OCI-LY7 (cell line): ENCODE measurements at regions not wholly inside any gene's neighbourhood (a gene's known extent, or its start where the extent isn't known, plus 50 kb on each side); places are given as distances from the start of the nearest gene placed in this dataset.

ENCODE experiments used
- BruUV-seq: library from RNA; stranded (reverse); fragments of 400-500 nt; replicated peaks from 2 replicates; lab custom pipeline; 2021; lab: Mats Ljungman, UMichigan
- CTCF ChIA-PET: fragments of 300-600 bp; sonication (Branson Sonifier 250); formaldehyde crosslinking; loops from one replicate; lab custom pipeline; 2022; ENCODE audit warnings: antibody characterized with exemption; ENCODE audit not compliant: unreplicated experiment; lab: Charles Lee
- POLR2A ChIA-PET: fragments of 300-600 bp; sonication (Branson Sonifier 250); formaldehyde crosslinking; loops from one replicate; lab custom pipeline; 2022; ENCODE audit warnings: antibody characterized with exemption; lab: Charles Lee
- DNase-seq: peaks from one replicate; pipeline ENCODE4 v3.0.0-alpha.2; 2015; ENCODE audit warnings: low spot score
- H2AFZ ChIP-seq: fragments of 200-600 bp; sonication (generic), shearing (Covaris generic); 2 replicates; pipeline ENCODE4 v1.6.1; 2014; ENCODE audit warnings: mild to moderate bottlenecking, antibody characterized with exemption, low read length, moderate library complexity
- H3K27ac ChIP-seq: fragments of 200-600 bp; sonication (generic); 2 replicates; pipeline ENCODE4 v1.5.1; 2014; ENCODE audit warnings: mixed run types, low read depth, mild to moderate bottlenecking, moderate library complexity, low read length, inconsistent platforms; ENCODE audit not compliant: poor library complexity, severe bottlenecking
- H3K36me3 ChIP-seq: fragments of 200-600 bp; sonication (generic); 2 replicates; pipeline ENCODE4 v1.6.1; 2014; ENCODE audit warnings: mild to moderate bottlenecking, antibody characterized with exemption, low read length, moderate library complexity, mixed read lengths; ENCODE audit not compliant: insufficient read depth
- H3K4me1 ChIP-seq: fragments of 200-600 bp; sonication (generic); 2 replicates; pipeline ENCODE4 v1.5.1; 2014; ENCODE audit warnings: mild to moderate bottlenecking, low read length; ENCODE audit not compliant: insufficient read depth, poor library complexity, severe bottlenecking
- H3K4me2 ChIP-seq: fragments of 200-600 bp; sonication (generic); 2 replicates; pipeline ENCODE4 v1.6.1; 2014; ENCODE audit warnings: mild to moderate bottlenecking, low read length
- H3K4me3 ChIP-seq: fragments of 200-600 bp; sonication (generic); 2 replicates; pipeline ENCODE4 v1.5.1; 2014; ENCODE audit warnings: mild to moderate bottlenecking, low read depth, low read length; ENCODE audit not compliant: poor library complexity, severe bottlenecking
- H3K79me2 ChIP-seq: fragments of 200-600 bp; sonication (generic); 2 replicates; pipeline ENCODE4 v1.6.1; 2016; ENCODE audit warnings: low read depth, mild to moderate bottlenecking, low read length, moderate library complexity, mixed read lengths; ENCODE audit not compliant: insufficient read depth
- H3K9me2 ChIP-seq: fragments of 200-600 bp; sonication (generic); 2 replicates; pipeline ENCODE4 v1.6.1; 2016; ENCODE audit warnings: mild to moderate bottlenecking, low read length, mixed read lengths; ENCODE audit not compliant: insufficient read depth
- H3K9me3 ChIP-seq: fragments of 200-600 bp; sonication (generic); 2 replicates; pipeline ENCODE4 v1.6.1; 2014; ENCODE audit warnings: mild to moderate bottlenecking, mixed run types, low read length, mixed read lengths
- H4K20me1 ChIP-seq: fragments of 200-600 bp; sonication (generic); 2 replicates; pipeline ENCODE4 v1.6.1; 2014; ENCODE audit warnings: mild to moderate bottlenecking, antibody characterized with exemption, low read length, moderate library complexity, mixed read lengths; ENCODE audit not compliant: insufficient read depth
- CTCF ChIP-seq: fragments of 200-600 bp; sonication (generic); conservative IDR thresholded peaks from 2 replicates; pipeline ENCODE4 v1.5.1; 2014; ENCODE audit warnings: mild to moderate bottlenecking, antibody characterized with exemption, low read length, moderate library complexity, mixed read lengths
- EZH2phosphoT487 ChIP-seq: fragments of 200-600 bp; sonication (generic); IDR thresholded peaks from 2 replicates; pipeline ENCODE4 v1.6.1; 2018; ENCODE audit warnings: low read depth, borderline replicate concordance, mild to moderate bottlenecking, mixed run types, antibody characterized with exemption, low read length, moderate library complexity, mixed read lengths
- intact Hi-C: fragments of 100-400 bp; cut with micrococcal nuclease; formaldehyde crosslinking; loops from one replicate; pipeline ENCODE4 v1.10.0; 2022; ENCODE audit not compliant: unreplicated experiment

GRCh38 chr4:26039639-26040359 is 125.8 kb downstream of the SMIM20 start:
- Histone ChIP-seq H3K27ac (no peak overlapping the region), H2AFZ (no peak overlapping the region), H3K4me3 (no peak overlapping the region), H3K79me2 (no peaks in the 10 kb centered on the region), H3K9me3 (no peaks in the 10 kb centered on the region), H3K9me2 (no peaks in the 10 kb centered on the region), H3K4me2 (no peak overlapping the region), H3K36me3 (no peaks in the 10 kb centered on the region), H4K20me1 (no peaks in the 10 kb centered on the region), H3K4me1 (no peaks in the 10 kb centered on the region)
- DNase-seq, result no peak
- POLR2A ChIA-PET, result interaction anchor here (0.6 kb wide), 1 partner anchor 55 kb away, joined by 3 read pairs; no protein-coding TSS in a partner anchor
- TF ChIP-seq CTCF, result no peak
- TF ChIP-seq EZH2phosphoT487, result no peak
- intact Hi-C loops, result no loop called here
- no TSS peak for BruUV-seq
- CTCF ChIA-PET, result no interaction called here

GRCh38 chr4:26044524-26044923 is 130.5 kb downstream of the SMIM20 start:
- POLR2A ChIA-PET, result interaction anchor here (0.6 kb wide), 1 partner anchor 219 kb away, joined by 3 read pairs; no protein-coding TSS in a partner anchor
- CTCF ChIA-PET, result no interaction called here
- H3K36me3 ChIP-seq, result no peaks in the 10 kb centered on the region
- intact Hi-C loops, result no loop called here
- no peaks in the 10 kb centered on the region for H3K4me1 ChIP-seq
- H2AFZ ChIP-seq, result no peak overlapping the region
- DNase-seq, result no peak
- H3K27ac ChIP-seq, result no peak overlapping the region
- H4K20me1 ChIP-seq, result no peaks in the 10 kb centered on the region
- no peaks in the 10 kb centered on the region for H3K9me2 ChIP-seq
- TF ChIP-seq CTCF (no peak), EZH2phosphoT487 (no peak)
- no peak overlapping the region for H3K4me3 ChIP-seq
- H3K9me3 ChIP-seq, result no peaks in the 10 kb centered on the region
- H3K4me2 ChIP-seq, result no peak overlapping the region
- BruUV-seq, result no TSS peak
- no peaks in the 10 kb centered on the region for H3K79me2 ChIP-seq

GRCh38 chr4:26044983-26045382 is 131.0 kb downstream of the SMIM20 start:
- Histone ChIP-seq H4K20me1 (no peaks in the 10 kb centered on the region), H3K4me1 (no peaks in the 10 kb centered on the region), H3K4me2 (no peak overlapping the region), H2AFZ (no peak overlapping the region), H3K9me3 (no peaks in the 10 kb centered on the region), H3K27ac (no peak overlapping the region), H3K9me2 (no peaks in the 10 kb centered on the region), H3K4me3 (no peak overlapping the region), H3K79me2 (no peaks in the 10 kb centered on the region), H3K36me3 (no peaks in the 10 kb centered on the region)
- no peak for DNase-seq
- ChIA-PET CTCF (no interaction called here), POLR2A (no interaction called here)
- TF ChIP-seq EZH2phosphoT487 (no peak), CTCF (no peak)
- no TSS peak for BruUV-seq
- intact Hi-C loops, result no loop called here
